Right lobe of liver (tissue), 6 donors: ENCODE measurements at regions not wholly inside any gene's neighbourhood (a gene's known extent, or its start where the extent isn't known, plus 50 kb on each side); places are given as distances from the start of the nearest gene placed in this dataset.

Source experiments
- ATAC-seq, 4 donors: fragments of 200-7000 bp; cut with Tn5 transposase; one replicate each; pipeline ENCODE4 v1.9.1; 2020; ENCODE audit warnings: mild to moderate bottlenecking in 4 of 4, moderate library complexity in 4 of 4
- DNase-seq, 3 donors: peaks; one replicate each; pipeline ENCODE4 v3.0.0-alpha.2; 2020
- H3K27ac ChIP-seq, 3 donors: fragments of 200-600 bp; one replicate each; pipeline ENCODE4 v1.8.0; 2022
- H3K27me3 ChIP-seq, 2 donors: fragments of 200-600 bp; one replicate each; pipeline ENCODE4 v1.8.0; 2022
- H3K36me3 ChIP-seq, 4 donors: fragments of 200-600 bp; sonication (generic) in 1 of 4; one replicate each; pipeline versions ENCODE4 v1.5.1 to v1.8.0; 2017 to 2022; ENCODE audit warnings: control low read depth in 1 of 4
- H3K4me1 ChIP-seq, 4 donors: fragments of 200-600 bp; sonication (generic) in 1 of 4; one replicate each; pipeline versions ENCODE4 v1.5.1 to v1.8.0; 2017 to 2022; ENCODE audit warnings: control low read depth in 1 of 4
- H3K4me3 ChIP-seq, 3 donors: fragments of 200-600 bp; one replicate each; pipeline ENCODE4 v1.8.0; 2022
- H3K9me3 ChIP-seq, 4 donors: fragments of 200-600 bp; sonication (generic) in 1 of 4; one replicate each; pipeline versions ENCODE4 v1.5.1 to v1.8.0; 2017 to 2022; ENCODE audit warnings: control low read depth in 1 of 4
- POLR2A ChIP-seq: fragments of 450-650 bp; IDR thresholded peaks from one replicate; pipeline ENCODE4 v1.6.1; 2017; ENCODE audit warnings: antibody characterized with exemption, mild to moderate bottlenecking
- WGBS: methylation state at CpG from one replicate; pipeline ENCODE4 v1.1.6; 2018; ENCODE audit warnings: low coverage, low lambda C conversion rate; ENCODE audit not compliant: insufficient coverage; ENCODE audit errors: missing lambda C conversion rate; 5-methylcytosine and 5-hydroxymethylcytosine counted together
- intact Hi-C, 2 donors: fragments of 100-400 bp; cut with DNase I; formaldehyde crosslinking; loops; one replicate each; pipeline versions ENCODE4 v1.11.2 to v1.14.1; 2022
- TF ChIP-seq, protein P1 (sequence below), 4 donors: fragments of 200-600 bp in 3 of 4; fragments of 450-650 bp in 1 of 4; IDR thresholded peaks; one replicate each; pipeline versions ENCODE4 v1.5.1 to v1.8.0; 2016 to 2022; ENCODE audit warnings: antibody characterized with exemption in 4 of 4, mild to moderate bottlenecking in 2 of 4
- donor health status: DM: no; HTN: yes; CAD: no.
- donor health status: DM: no; HTN: no; CAD: no.
- donor health status: DM: no; HTN: no; CAD: no.
- donor health status: DM: no; HTN: yes; CAD: no.
- donor health status: DM: no; HTN: yes; CAD: no.

DNA sequence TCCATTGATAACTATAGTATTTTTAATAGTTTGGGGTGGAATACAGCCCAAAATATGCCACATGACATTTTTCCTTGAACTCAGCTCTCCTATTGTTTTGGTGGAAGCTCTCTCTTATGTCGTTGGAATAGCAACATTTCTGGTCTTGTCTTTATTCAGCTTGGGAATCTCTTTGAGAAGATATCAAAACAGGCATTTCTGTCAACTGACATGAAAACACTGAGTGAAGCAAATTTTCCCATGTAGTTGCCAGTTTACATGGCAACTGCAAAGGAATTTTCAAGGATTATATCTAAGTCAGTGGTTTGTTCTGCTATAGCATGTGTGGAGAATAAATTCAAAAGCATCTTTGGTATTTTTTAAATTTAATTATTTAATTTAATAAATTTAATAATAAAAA, 863.5 kb upstream of the CDH8 start:
- WGBS: 25% methylated on average over 1 of the region's 1 CpG
- intact Hi-C loops: no loop called here
- DNase-seq: no peak
- Histone ChIP-seq H3K36me3 (no peaks in the 10 kb centered on the region), H3K27ac (no peak overlapping the region), H3K9me3 (no peaks in the 10 kb centered on the region), H3K27me3 (no peaks in the 10 kb centered on the region), H3K4me1 (peaks cover 0 to 4% (median 0%) of the 10 kb centered on the region in 4 donors), H3K4me3 (no peak overlapping the region)
- no peak for ATAC-seq
- TF ChIP-seq, protein P1, sequence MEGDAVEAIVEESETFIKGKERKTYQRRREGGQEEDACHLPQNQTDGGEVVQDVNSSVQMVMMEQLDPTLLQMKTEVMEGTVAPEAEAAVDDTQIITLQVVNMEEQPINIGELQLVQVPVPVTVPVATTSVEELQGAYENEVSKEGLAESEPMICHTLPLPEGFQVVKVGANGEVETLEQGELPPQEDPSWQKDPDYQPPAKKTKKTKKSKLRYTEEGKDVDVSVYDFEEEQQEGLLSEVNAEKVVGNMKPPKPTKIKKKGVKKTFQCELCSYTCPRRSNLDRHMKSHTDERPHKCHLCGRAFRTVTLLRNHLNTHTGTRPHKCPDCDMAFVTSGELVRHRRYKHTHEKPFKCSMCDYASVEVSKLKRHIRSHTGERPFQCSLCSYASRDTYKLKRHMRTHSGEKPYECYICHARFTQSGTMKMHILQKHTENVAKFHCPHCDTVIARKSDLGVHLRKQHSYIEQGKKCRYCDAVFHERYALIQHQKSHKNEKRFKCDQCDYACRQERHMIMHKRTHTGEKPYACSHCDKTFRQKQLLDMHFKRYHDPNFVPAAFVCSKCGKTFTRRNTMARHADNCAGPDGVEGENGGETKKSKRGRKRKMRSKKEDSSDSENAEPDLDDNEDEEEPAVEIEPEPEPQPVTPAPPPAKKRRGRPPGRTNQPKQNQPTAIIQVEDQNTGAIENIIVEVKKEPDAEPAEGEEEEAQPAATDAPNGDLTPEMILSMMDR (IDR thresholded peaks at IDR 0.05): no peak
- TF ChIP-seq POLR2A: no peak

DNA sequence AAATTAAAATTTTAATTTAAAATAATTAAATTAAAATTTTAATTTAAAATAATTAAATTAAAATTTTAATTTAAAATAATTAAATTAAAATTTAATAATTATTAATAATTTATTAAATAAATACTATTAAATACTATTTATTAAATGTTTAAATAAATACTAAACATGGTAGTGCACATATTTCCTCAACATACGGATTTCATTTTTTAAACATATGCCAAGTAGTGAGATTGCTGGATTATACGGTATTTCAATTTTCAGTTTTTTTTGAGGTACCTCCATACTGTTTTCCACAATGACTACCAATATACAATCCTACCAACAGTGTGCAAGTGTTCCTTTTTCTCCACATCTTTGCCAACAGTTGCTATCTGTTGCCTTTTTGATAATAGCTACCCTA, 852.9 kb upstream of the CDH8 start:
- no peaks in the 10 kb centered on the region for H3K4me1 ChIP-seq
- no peak for TF ChIP-seq POLR2A
- TF ChIP-seq, protein P1 (IDR thresholded peaks at IDR 0.05): no peak
- 80% methylated on average over 2 of the region's 2 CpGs for WGBS
- ATAC-seq (no peak), DNase-seq (no peak)
- H3K36me3 ChIP-seq: no peaks in the 10 kb centered on the region
- H3K27ac ChIP-seq: no peak overlapping the region
- H3K9me3 ChIP-seq: peaks cover 0 to 9% (median 0%) of the 10 kb centered on the region in 4 donors
- no peak overlapping the region for H3K4me3 ChIP-seq
- H3K27me3 ChIP-seq: no peaks in the 10 kb centered on the region
- intact Hi-C loops: no loop called here

DNA sequence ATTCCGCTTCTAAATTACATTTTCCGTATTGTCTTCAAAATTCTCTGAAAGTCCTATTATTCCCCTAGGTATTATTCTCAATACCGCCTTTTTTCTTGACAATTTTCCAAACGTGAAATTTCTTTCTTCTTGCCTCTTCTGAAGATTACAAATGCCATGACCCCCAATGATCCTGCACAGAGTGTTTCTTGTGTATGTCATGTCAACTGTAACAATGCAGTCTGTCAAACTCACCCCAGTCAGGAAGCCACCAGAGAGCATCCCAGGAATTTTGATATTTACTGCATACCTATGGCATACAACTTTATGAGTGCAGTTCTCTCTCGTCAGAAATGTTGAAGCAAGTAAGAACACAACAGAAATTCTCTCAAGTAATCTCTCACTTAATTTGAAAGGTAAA, 847.3 kb upstream of the CDH8 start:
- Histone ChIP-seq H3K4me1 (no peaks in the 10 kb centered on the region), H3K27ac (no peak overlapping the region), H3K27me3 (no peaks in the 10 kb centered on the region), H3K36me3 (no peaks in the 10 kb centered on the region), H3K4me3 (no peak overlapping the region), H3K9me3 (no peaks in the 10 kb centered on the region)
- intact Hi-C loops: no loop called here
- DNase-seq (no peak), ATAC-seq (no peak)
- no peak for TF ChIP-seq POLR2A
- TF ChIP-seq, protein P1 (IDR thresholded peaks at IDR 0.05): no peak
- 45% methylated on average over 5 of the region's 5 CpGs for WGBS

DNA sequence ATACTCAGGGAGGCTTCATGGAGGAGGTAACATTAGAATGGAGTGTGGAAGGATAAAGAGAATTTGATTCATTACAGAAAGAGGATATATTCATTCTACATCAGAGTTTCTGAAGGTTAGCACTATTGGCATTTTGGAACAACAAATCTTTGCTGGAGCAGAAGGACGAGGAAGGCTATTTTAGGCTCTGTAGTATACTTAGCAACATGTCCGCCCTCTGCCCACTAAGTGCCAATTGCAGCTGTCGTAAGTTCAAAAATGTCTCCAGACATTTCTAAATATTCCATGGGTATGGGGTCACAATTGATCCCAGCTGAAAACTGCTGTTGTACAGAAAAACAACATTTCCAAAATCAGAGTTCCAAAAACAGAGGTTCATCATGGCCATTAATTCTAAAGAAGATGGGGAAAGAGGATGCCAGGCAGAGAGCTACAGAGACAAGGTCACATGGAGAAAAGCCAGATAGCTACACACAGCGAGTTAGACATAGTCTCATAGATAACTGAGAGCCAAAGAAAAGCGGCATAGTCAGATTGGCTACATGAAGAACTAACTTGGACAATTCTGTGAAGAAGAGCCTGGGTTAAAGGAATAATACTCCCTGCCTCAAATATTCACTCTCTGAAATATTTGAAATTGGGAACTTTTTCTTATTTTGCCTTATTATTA, 846.4 kb upstream of the CDH8 start:
- Histone ChIP-seq H3K4me3 (no peak overlapping the region), H3K4me1 (no peaks in the 10 kb centered on the region), H3K27ac (no peak overlapping the region), H3K36me3 (no peaks in the 10 kb centered on the region), H3K9me3 (no peaks in the 10 kb centered on the region), H3K27me3 (no peaks in the 10 kb centered on the region)
- WGBS: 64% methylated on average over 5 of the region's 5 CpGs
- ATAC-seq (no peak), DNase-seq (no peak)
- intact Hi-C loops: no loop called here
- no peak for TF ChIP-seq POLR2A
- TF ChIP-seq, protein P1 (IDR thresholded peaks at IDR 0.05): no peak
